H1 (cell line): ENCODE measurements at regions not wholly inside any gene's neighbourhood (a gene's known extent, or its start where the extent isn't known, plus 50 kb on each side); places are given as distances from the start of the nearest gene placed in this dataset.

Experiments used
- CTCF ChIA-PET: fragments of 300-600 bp; sonication (Branson Sonifier 250); formaldehyde crosslinking; loops from one replicate; lab custom pipeline; 2021; ENCODE audit not compliant: partially characterized antibody; lab: Charles Lee
- POLR2A ChIA-PET: fragments of 300-600 bp; sonication (Branson Sonifier 250); formaldehyde crosslinking; loops from one replicate; lab custom pipeline; 2021; ENCODE audit warnings: inconsistent platforms; ENCODE audit not compliant: partially characterized antibody; lab: Charles Lee
- DNase-seq, 2 experiments: peaks; one replicate each; pipeline versions ENCODE4 v3.0.0 to v3.0.0-alpha.2; 2010 to 2022; ENCODE audit warnings: low spot score in 2 of 2, low read depth in 1 of 2, mixed read lengths in 1 of 2
- FAIRE-seq: peaks from 2 replicates; lab custom pipeline; 2011; peaks lifted over from hg19 to GRCh38; lab: Jason Lieb, UNC
- H2AFZ ChIP-seq: 2 replicates; pipeline ENCODE4 v1.8.1; 2012; ENCODE audit warnings: low read length, inconsistent platforms
- H2AK5ac ChIP-seq: 2 replicates; pipeline ENCODE4 v1.6.1; 2013; ENCODE audit warnings: low read depth, low read length
- H2BK120ac ChIP-seq: replicated peaks from 2 replicates; pipeline ENCODE3; 2013; ENCODE audit warnings: low read depth, low read length, inconsistent platforms
- H2BK12ac ChIP-seq: 2 replicates; pipeline ENCODE4 v1.6.1; 2013; ENCODE audit warnings: low read depth, low read length
- H2BK15ac ChIP-seq: 2 replicates; pipeline ENCODE4 v1.6.1; 2013; ENCODE audit warnings: low read length
- H2BK20ac ChIP-seq: 2 replicates; pipeline ENCODE4 v1.6.1; 2013; ENCODE audit warnings: low read length
- H2BK5ac ChIP-seq: 2 replicates; pipeline ENCODE4 v1.6.1; 2013; ENCODE audit warnings: low read depth, low read length
- H3K14ac ChIP-seq: 2 replicates; pipeline ENCODE4 v1.6.1; 2013; ENCODE audit warnings: inconsistent platforms; ENCODE audit not compliant: insufficient read length
- H3K18ac ChIP-seq: 2 replicates; pipeline ENCODE4 v1.6.1; 2013; ENCODE audit warnings: low read length; ENCODE audit errors: extremely low read depth
- H3K23ac ChIP-seq: 2 replicates; pipeline ENCODE4 v1.6.1; 2013; ENCODE audit warnings: inconsistent platforms; ENCODE audit not compliant: insufficient read length
- H3K23me2 ChIP-seq: 2 replicates; pipeline ENCODE4 v1.6.1; 2013; ENCODE audit warnings: low read depth, low read length
- H3K27ac ChIP-seq: 2 replicates; pipeline ENCODE4 v1.6.1; 2011; ENCODE audit warnings: low read depth, low read length, inconsistent platforms
- H3K27me3 ChIP-seq, 4 experiments: replicated peaks in 1 of 4; 1 replicate in 1 of 4; 2 replicates in 3 of 4; pipeline versions ENCODE4 v1.6.1 to v1.8.1; 2011 to 2013; ENCODE audit warnings: low read length in 3 of 4, mild to moderate bottlenecking in 3 of 4, inconsistent platforms in 2 of 4, mixed read lengths in 2 of 4, moderate library complexity in 1 of 4; ENCODE audit not compliant: control insufficient read depth in 3 of 4, insufficient read depth in 3 of 4; ENCODE audit errors: extremely low read depth in 1 of 4
- H3K36me3 ChIP-seq, 4 experiments: 2 replicates each; pipeline versions ENCODE4 v1.6.1 to v1.8.1; 2011 to 2013; ENCODE audit warnings: mild to moderate bottlenecking in 4 of 4, low read length in 3 of 4, moderate library complexity in 2 of 4, control low read depth in 1 of 4, inconsistent platforms in 1 of 4; ENCODE audit not compliant: insufficient read depth in 4 of 4, control insufficient read depth in 2 of 4
- H3K4ac ChIP-seq: replicated peaks from 2 replicates; pipeline ENCODE3; 2013; ENCODE audit warnings: low read length, low read depth, mixed read lengths, inconsistent platforms; ENCODE audit not compliant: insufficient read length
- H3K4me1 ChIP-seq, 4 experiments: replicated peaks in 1 of 4; 1 replicate in 1 of 4; 2 replicates in 3 of 4; pipeline versions ENCODE4 v1.6.1 to v1.8.1; 2011 to 2013; ENCODE audit warnings: low read length in 3 of 4, inconsistent platforms in 2 of 4, mixed read lengths in 1 of 4; ENCODE audit not compliant: insufficient read depth in 4 of 4, control insufficient read depth in 3 of 4
- H3K4me2 ChIP-seq, 2 experiments: 2 replicates each; pipeline versions ENCODE4 v1.6.1 to v1.8.1; 2011 to 2013; ENCODE audit warnings: low read depth in 2 of 2, low read length in 2 of 2, control low read depth in 1 of 2, inconsistent platforms in 1 of 2, mild to moderate bottlenecking in 1 of 2; ENCODE audit not compliant: insufficient read depth in 1 of 2
- H3K4me3 ChIP-seq, 4 experiments: fragments of 200-600, 300-600 bp in 1 of 4; sonication (generic), shearing (Covaris generic), sonication (Bioruptor Twin) in 1 of 4; 2 replicates each; pipeline versions ENCODE4 v1.5.1 to v1.8.1; 2011 to 2016; ENCODE audit warnings: low read length in 4 of 4, low read depth in 3 of 4, control low read depth in 2 of 4, inconsistent platforms in 2 of 4, mild to moderate bottlenecking in 2 of 4, mixed read lengths in 1 of 4, moderate library complexity in 1 of 4; ENCODE audit not compliant: insufficient read depth in 2 of 4; ENCODE audit errors: extremely low read depth in 1 of 4
- H3K56ac ChIP-seq: replicated peaks from 2 replicates; pipeline ENCODE3; 2013; ENCODE audit warnings: low read depth, mild to moderate bottlenecking, mixed read lengths, low read length, inconsistent platforms; ENCODE audit not compliant: insufficient read length
- H3K79me1 ChIP-seq: 2 replicates; pipeline ENCODE4 v1.6.1; 2013; ENCODE audit warnings: low read depth, low read length, control low read depth
- H3K79me2 ChIP-seq, 2 experiments: 2 replicates each; pipeline versions ENCODE4 v1.6.1 to v1.8.1; 2012 to 2013; ENCODE audit warnings: low read length in 2 of 2, mild to moderate bottlenecking in 2 of 2, inconsistent platforms in 1 of 2; ENCODE audit not compliant: insufficient read depth in 2 of 2, control insufficient read depth in 1 of 2
- H3K9ac ChIP-seq, 4 experiments: replicated peaks in 1 of 4; 1 replicate in 1 of 4; 2 replicates in 3 of 4; pipeline versions ENCODE4 v1.6.1 to v1.8.1; 2011 to 2013; ENCODE audit warnings: low read depth in 3 of 4, low read length in 3 of 4, control low read depth in 2 of 4, mild to moderate bottlenecking in 2 of 4, moderate library complexity in 2 of 4, inconsistent platforms in 1 of 4; ENCODE audit errors: extremely low read depth in 1 of 4
- H3K9me3 ChIP-seq, 2 experiments: 2 replicates each; pipeline versions ENCODE4 v1.6.1 to v1.8.1; 2012 to 2013; ENCODE audit warnings: mild to moderate bottlenecking in 2 of 2, moderate library complexity in 2 of 2, control low read depth in 1 of 2, inconsistent platforms in 1 of 2, low read depth in 1 of 2, low read length in 1 of 2, mixed read lengths in 1 of 2; ENCODE audit not compliant: insufficient read depth in 2 of 2
- H4K20me1 ChIP-seq, 2 experiments: replicated peaks in 1 of 2; 2 replicates each; pipeline versions ENCODE3 to v1.8.1; 2011 to 2013; ENCODE audit warnings: inconsistent platforms in 2 of 2, low read length in 2 of 2, mild to moderate bottlenecking in 1 of 2; ENCODE audit not compliant: insufficient read depth in 2 of 2, control insufficient read depth in 1 of 2
- H4K5ac ChIP-seq: 2 replicates; pipeline ENCODE4 v1.6.1; 2013; ENCODE audit warnings: low read length, low read depth, mixed read lengths, inconsistent platforms; ENCODE audit not compliant: insufficient read length
- H4K8ac ChIP-seq: 2 replicates; pipeline ENCODE4 v1.8.0; 2013; ENCODE audit warnings: mild to moderate bottlenecking, moderate library complexity, low read length, inconsistent platforms; ENCODE audit not compliant: insufficient read depth; ENCODE audit errors: extremely low read depth
- H4K91ac ChIP-seq: replicated peaks from 2 replicates; pipeline ENCODE3; 2013; ENCODE audit warnings: low read length, mixed read lengths, inconsistent platforms; ENCODE audit not compliant: insufficient read length
- ASH2L ChIP-seq: fragments of 200-600, 300-600 bp; sonication (generic); IDR thresholded peaks from one replicate; pipeline ENCODE4 v1.7.1; 2017; ENCODE audit warnings: low read length
- BRCA1 ChIP-seq: IDR thresholded peaks from 2 replicates; pipeline ENCODE4 v1.6.1; 2012; ENCODE audit warnings: low read depth, low read length, improper control_type of control experiment
- CHD2 ChIP-seq: IDR thresholded peaks from 2 replicates; pipeline ENCODE4 v1.6.1; 2012; ENCODE audit warnings: low read length, improper control_type of control experiment
- EP300 ChIP-seq, 2 experiments: IDR thresholded peaks; 1 replicate in 1 of 2; 2 replicates in 1 of 2; pipeline ENCODE4 v1.6.1; 2011 to 2012; ENCODE audit warnings: low read depth in 2 of 2, low read length in 2 of 2, mild to moderate bottlenecking in 2 of 2, borderline replicate concordance in 1 of 2, inconsistent platforms in 1 of 2, moderate library complexity in 1 of 2
- HDAC2 ChIP-seq, 2 experiments: fragments of 300-600 bp in 1 of 2; sonication (generic) in 1 of 2; IDR thresholded peaks; 2 replicates each; pipeline ENCODE4 v1.6.1; 2011 to 2012; ENCODE audit warnings: low read depth in 2 of 2, low read length in 2 of 2, mild to moderate bottlenecking in 2 of 2, moderate library complexity in 2 of 2, borderline replicate concordance in 1 of 2, inconsistent platforms in 1 of 2
- JUND ChIP-seq: IDR thresholded peaks from 2 replicates; pipeline ENCODE4 v1.6.1; 2011; ENCODE audit warnings: mild to moderate bottlenecking, improper control_type of control experiment, low read length
- PHF8 ChIP-seq: fragments of 200-600 bp; sonication (generic); conservative IDR thresholded peaks from 2 replicates; pipeline ENCODE4 v1.7.1; 2012; ENCODE audit warnings: low read depth, mild to moderate bottlenecking, inconsistent platforms, low read length, moderate library complexity
- RNF2 ChIP-seq: fragments of 200-900, 300-1000 bp; sonication (generic); IDR thresholded peaks from 2 replicates; pipeline ENCODE4 v1.7.1; 2016; ENCODE audit warnings: borderline replicate concordance, low read depth, mild to moderate bottlenecking, antibody characterized with exemption, low read length; ENCODE audit not compliant: poor library complexity, severe bottlenecking; ENCODE audit errors: missing control alignments
- RXRA ChIP-seq: IDR thresholded peaks from 2 replicates; pipeline ENCODE4 v1.6.1; 2011; ENCODE audit warnings: low read depth, mild to moderate bottlenecking, low read length, moderate library complexity; ENCODE audit not compliant: insufficient read depth
- WGBS, 2 experiments: shearing (Covaris generic) in 1 of 2; methylation state at CpG; one replicate each; pipeline versions ENCODE4 v1.1.6 to v1.1.7; 2013 to 2015; ENCODE audit warnings: low lambda C conversion rate in 2 of 2, mixed read lengths in 2 of 2, inconsistent platforms in 1 of 2, low coverage in 1 of 2, missing lambda C conversion rate in 1 of 2; ENCODE audit not compliant: insufficient replicate concordance in 2 of 2, insufficient coverage in 1 of 2, insufficient read length in 1 of 2; ENCODE audit errors: extremely low coverage in 1 of 2, missing lambda C conversion rate in 1 of 2; 5-methylcytosine and 5-hydroxymethylcytosine counted together
- TF ChIP-seq, protein P1 (sequence below): IDR thresholded peaks from 2 replicates; pipeline ENCODE4 v1.6.1; 2011; ENCODE audit warnings: low read length, improper control_type of control experiment

DNA sequence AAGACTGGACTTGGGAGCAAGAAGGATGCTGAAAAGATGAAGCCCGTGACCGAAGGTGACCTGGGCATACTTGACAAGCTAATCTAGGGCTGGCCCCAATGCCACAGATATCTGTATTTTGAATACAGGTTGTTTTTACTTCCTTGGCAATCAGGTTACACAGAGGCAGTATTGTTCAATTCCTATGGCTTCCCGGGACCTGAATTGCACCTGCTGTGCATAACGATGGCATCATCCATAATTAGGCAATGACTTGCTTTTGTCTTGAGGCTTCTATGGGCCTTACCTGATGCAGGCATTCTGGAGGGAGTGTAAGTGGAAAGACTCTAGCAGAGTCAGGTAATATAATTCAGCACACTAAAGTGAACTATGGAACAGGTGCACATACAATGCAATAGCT lies 60.6 kb upstream of the CUL3 start:
- WGBS, 2 experiments: 65% methylated on average over 4 of the region's 4 CpGs; no CpG with 5 or more reads in 1 of the 2 experiments
- CTCF ChIA-PET: interaction anchor here (0.5 to 6.4 kb wide), 27 partner anchors 8 to 675 kb away, joined by 3 to 45 read pairs (median 4); no protein-coding TSS in a partner anchor
- H3K4me2 ChIP-seq: no peak overlapping the region

More for the DNA sequence above, 60.6 kb upstream of the CUL3 start:
- Histone ChIP-seq H2AFZ (no peak overlapping the region), H3K9me3 (no peaks in the 10 kb centered on the region), H2BK15ac (no peak overlapping the region), H3K56ac (no peak overlapping the region), H4K8ac (no peak overlapping the region), H3K18ac (no peak overlapping the region), H4K91ac (no peak overlapping the region), H3K9ac (no peak overlapping the region), H2BK120ac (no peak overlapping the region), H3K27me3 (no peaks in the 10 kb centered on the region), H3K4ac (no peak overlapping the region), H2AK5ac (no peak overlapping the region), H3K14ac (no peak overlapping the region), H2BK5ac (no peak overlapping the region), H3K36me3 (no peaks in the 10 kb centered on the region), H2BK12ac (no peak overlapping the region), H3K23ac (no peak overlapping the region), H3K4me3 (no peak overlapping the region), H4K5ac (no peak overlapping the region), H4K20me1 (no peaks in the 10 kb centered on the region), H3K27ac (no peak overlapping the region), H3K79me2 (no peaks in the 10 kb centered on the region), H3K79me1 (no peaks in the 10 kb centered on the region), H3K4me1 (no peaks in the 10 kb centered on the region; a peak in 1 of 7 replicates), H2BK20ac (no peak overlapping the region), H3K23me2 (no peaks in the 10 kb centered on the region)
- peak; percentile 13 for FAIRE-seq
- DNase-seq: no peak
- POLR2A ChIA-PET: no interaction called here
- TF ChIP-seq EP300 (IDR thresholded peaks at IDR 0.05; ENCODE audit: borderline replicate concordance in 1 of 2, low read depth in 2 of 2, low read length in 2 of 2): no peak
- no peak for TF ChIP-seq RNF2
- TF ChIP-seq, protein P1, sequence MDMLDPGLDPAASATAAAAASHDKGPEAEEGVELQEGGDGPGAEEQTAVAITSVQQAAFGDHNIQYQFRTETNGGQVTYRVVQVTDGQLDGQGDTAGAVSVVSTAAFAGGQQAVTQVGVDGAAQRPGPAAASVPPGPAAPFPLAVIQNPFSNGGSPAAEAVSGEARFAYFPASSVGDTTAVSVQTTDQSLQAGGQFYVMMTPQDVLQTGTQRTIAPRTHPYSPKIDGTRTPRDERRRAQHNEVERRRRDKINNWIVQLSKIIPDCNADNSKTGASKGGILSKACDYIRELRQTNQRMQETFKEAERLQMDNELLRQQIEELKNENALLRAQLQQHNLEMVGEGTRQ: no peak
- TF ChIP-seq CHD2: no peak
- no peak for TF ChIP-seq RXRA
- TF ChIP-seq BRCA1: no peak
- no peak for TF ChIP-seq ASH2L
- TF ChIP-seq PHF8: no peak
- TF ChIP-seq JUND: no peak
- TF ChIP-seq HDAC2 (IDR thresholded peaks at IDR 0.05; ENCODE audit: borderline replicate concordance in 1 of 2, low read depth in 2 of 2, low read length in 2 of 2): no peak
